NCI-H82 (cell line): ENCODE measurements at regions not wholly inside any gene's neighbourhood (a gene's known extent, or its start where the extent isn't known, plus 50 kb on each side); places are given as distances from the start of the nearest gene placed in this dataset.

Experiments used
- DNase-seq: peaks from one replicate; lab custom pipeline; 2025; lab: John Stamatoyannopoulos, UW

GRCh38 chr15:97350813-97351212 lies 609.7 kb upstream of the ARRDC4 start:
- no peak for DNase-seq

- DNase-seq, result peak; percentile 27
These were observed 577.0 kb upstream of the ARRDC4 start for GRCh38 chr15:97383516-97383915.

- DNase-seq, result no peak
These were observed 573.6 kb upstream of the ARRDC4 start for GRCh38 chr15:97386940-97387339.

- no peak for DNase-seq
These were observed 559.3 kb upstream of the ARRDC4 start for GRCh38 chr15:97401195-97401594.

GRCh38 chr15:97401970-97402369 lies 558.5 kb upstream of the ARRDC4 start:
- no peak for DNase-seq

- no peak for DNase-seq
These were observed 553.7 kb upstream of the ARRDC4 start for GRCh38 chr15:97406841-97407240.

- no peak for DNase-seq
These were observed 549.5 kb upstream of the ARRDC4 start for GRCh38 chr15:97410897-97411575.

GRCh38 chr15:97420130-97420529 lies 540.4 kb upstream of the ARRDC4 start:
- no peak for DNase-seq

GRCh38 chr15:97425596-97425995 lies 534.9 kb upstream of the ARRDC4 start:
- DNase-seq, result no peak

GRCh38 chr15:97443101-97443500 lies 517.4 kb upstream of the ARRDC4 start:
- DNase-seq, result no peak

- DNase-seq, result peak; percentile 47
These were observed 514.4 kb upstream of the ARRDC4 start for GRCh38 chr15:97446138-97446537.

GRCh38 chr15:97456521-97457202 lies 503.8 kb upstream of the ARRDC4 start:
- no peak for DNase-seq

- no peak for DNase-seq
These were observed 503.2 kb upstream of the ARRDC4 start for GRCh38 chr15:97457203-97457847.

- DNase-seq, result no peak
These were observed 500.7 kb upstream of the ARRDC4 start for GRCh38 chr15:97459771-97460170.

GRCh38 chr15:97461226-97461625 lies 499.3 kb upstream of the ARRDC4 start:
- DNase-seq, result no peak

GRCh38 chr15:97463696-97464095 lies 496.8 kb upstream of the ARRDC4 start:
- DNase-seq, result no peak

GRCh38 chr15:97470417-97470816 lies 490.1 kb upstream of the ARRDC4 start:
- DNase-seq, result no peak

GRCh38 chr15:97473627-97474026 lies 486.9 kb upstream of the ARRDC4 start:
- DNase-seq, result no peak

- DNase-seq, result no peak
These were observed 480.5 kb upstream of the ARRDC4 start for GRCh38 chr15:97479957-97480356.

- DNase-seq, result peak; percentile 27
These were observed 478.0 kb upstream of the ARRDC4 start for GRCh38 chr15:97482521-97482920.

GRCh38 chr15:97483232-97483631 lies 477.3 kb upstream of the ARRDC4 start:
- DNase-seq, result no peak

GRCh38 chr15:97490429-97490828 lies 470.1 kb upstream of the ARRDC4 start:
- DNase-seq, result no peak

GRCh38 chr15:97501291-97501690 lies 459.2 kb upstream of the ARRDC4 start:
- DNase-seq, result no peak
